IPS-15b (cell line): ENCODE measurements at regions not wholly inside any gene's neighbourhood (a gene's known extent, or its start where the extent isn't known, plus 50 kb on each side); places are given as distances from the start of the nearest gene placed in this dataset.

Experiments used
- H3K27me3 ChIP-seq: one replicate; pipeline ENCODE4 v1.6.1; 2013; ENCODE audit warnings: low read length; ENCODE audit not compliant: control insufficient read depth, insufficient read depth
- H3K36me3 ChIP-seq: one replicate; pipeline ENCODE4 v1.6.1; 2013; ENCODE audit warnings: low read length; ENCODE audit not compliant: control insufficient read depth, insufficient read depth
- H3K4me1 ChIP-seq: one replicate; pipeline ENCODE4 v1.6.1; 2013; ENCODE audit warnings: mild to moderate bottlenecking, low read length; ENCODE audit not compliant: control insufficient read depth, insufficient read depth
- H3K4me3 ChIP-seq: one replicate; pipeline ENCODE4 v1.5.1; 2013; ENCODE audit warnings: low read depth, low read length
- H3K9ac ChIP-seq: one replicate; pipeline ENCODE4 v1.6.1; 2013; ENCODE audit warnings: low read depth, mild to moderate bottlenecking, low read length
- H3K9me3 ChIP-seq: one replicate; pipeline ENCODE4 v1.6.1; 2013; ENCODE audit warnings: mild to moderate bottlenecking, low read length; ENCODE audit not compliant: control insufficient read depth, insufficient read depth

- H3K9me3 ChIP-seq: no peaks in the 10 kb centered on the region
- H3K27me3 ChIP-seq: no peaks in the 10 kb centered on the region
These were observed 71.0 kb downstream of the CEBPB start for GRCh38 chr20:50261471-50262212.

GRCh38 chr20:50263831-50264230, 73.2 kb downstream of the CEBPB start:
- Histone ChIP-seq H3K27me3 (no peaks in the 10 kb centered on the region), H3K4me3 (no peak overlapping the region), H3K4me1 (no peaks in the 10 kb centered on the region)

More at GRCh38 chr20:50261471-50262212, 71.0 kb downstream of the CEBPB start:
- H3K9ac ChIP-seq: no peak overlapping the region
- no peak overlapping the region for H3K4me3 ChIP-seq
- H3K4me1 ChIP-seq: no peaks in the 10 kb centered on the region
- H3K36me3 ChIP-seq: no peaks in the 10 kb centered on the region

GRCh38 chr20:50264534-50265145, 74.0 kb downstream of the CEBPB start:
- H3K27me3 ChIP-seq: no peaks in the 10 kb centered on the region
- no peak overlapping the region for H3K9ac ChIP-seq
- no peaks in the 10 kb centered on the region for H3K4me1 ChIP-seq
- H3K36me3 ChIP-seq: no peaks in the 10 kb centered on the region
- no peak overlapping the region for H3K4me3 ChIP-seq
- no peaks in the 10 kb centered on the region for H3K9me3 ChIP-seq

More at GRCh38 chr20:50263831-50264230, 73.2 kb downstream of the CEBPB start:
- Histone ChIP-seq H3K9ac (no peak overlapping the region), H3K36me3 (no peaks in the 10 kb centered on the region), H3K9me3 (no peaks in the 10 kb centered on the region)

- H3K36me3 ChIP-seq: no peaks in the 10 kb centered on the region
- H3K9me3 ChIP-seq: no peaks in the 10 kb centered on the region
- H3K4me3 ChIP-seq: no peak overlapping the region
- H3K9ac ChIP-seq: no peak overlapping the region
- H3K4me1 ChIP-seq: no peaks in the 10 kb centered on the region
- H3K27me3 ChIP-seq: no peaks in the 10 kb centered on the region
These were observed 74.8 kb downstream of the CEBPB start for GRCh38 chr20:50265245-50265946.

- no peak overlapping the region for H3K9ac ChIP-seq
- no peaks in the 10 kb centered on the region for H3K27me3 ChIP-seq
- H3K4me1 ChIP-seq: no peaks in the 10 kb centered on the region
- H3K36me3 ChIP-seq: no peaks in the 10 kb centered on the region
- H3K9me3 ChIP-seq: no peaks in the 10 kb centered on the region
- H3K4me3 ChIP-seq: no peak overlapping the region
These were observed 75.8 kb downstream of the CEBPB start for GRCh38 chr20:50266293-50267040.

- H3K36me3 ChIP-seq: no peaks in the 10 kb centered on the region
- H3K9me3 ChIP-seq: no peaks in the 10 kb centered on the region
- no peaks in the 10 kb centered on the region for H3K4me1 ChIP-seq
- H3K9ac ChIP-seq: no peak overlapping the region
- H3K4me3 ChIP-seq: no peak overlapping the region
- no peaks in the 10 kb centered on the region for H3K27me3 ChIP-seq
These were observed 76.6 kb downstream of the CEBPB start for GRCh38 chr20:50267041-50267865.

GRCh38 chr20:50267866-50268219, 77.2 kb downstream of the CEBPB start:
- Histone ChIP-seq H3K27me3 (no peaks in the 10 kb centered on the region), H3K36me3 (no peaks in the 10 kb centered on the region), H3K4me1 (no peaks in the 10 kb centered on the region), H3K4me3 (no peak overlapping the region), H3K9me3 (no peaks in the 10 kb centered on the region), H3K9ac (no peak overlapping the region)

GRCh38 chr20:50269091-50270033, 78.7 kb downstream of the CEBPB start:
- Histone ChIP-seq H3K9ac (no peak overlapping the region), H3K9me3 (no peaks in the 10 kb centered on the region), H3K27me3 (no peaks in the 10 kb centered on the region), H3K4me3 (no peak overlapping the region), H3K4me1 (no peaks in the 10 kb centered on the region), H3K36me3 (no peaks in the 10 kb centered on the region)

GRCh38 chr20:50270034-50270395, 79.4 kb downstream of the CEBPB start:
- Histone ChIP-seq H3K9me3 (no peaks in the 10 kb centered on the region), H3K36me3 (no peaks in the 10 kb centered on the region), H3K27me3 (no peaks in the 10 kb centered on the region), H3K4me3 (no peak overlapping the region), H3K9ac (no peak overlapping the region), H3K4me1 (no peaks in the 10 kb centered on the region)

- Histone ChIP-seq H3K9me3 (no peaks in the 10 kb centered on the region), H3K4me1 (no peaks in the 10 kb centered on the region), H3K27me3 (no peaks in the 10 kb centered on the region), H3K9ac (no peak overlapping the region), H3K4me3 (no peak overlapping the region), H3K36me3 (no peaks in the 10 kb centered on the region)
These were observed 79.9 kb downstream of the CEBPB start for GRCh38 chr20:50270569-50270968.
